ENCODE measurements at regions not wholly inside any gene's neighbourhood (a gene's known extent, or its start where the extent isn't known, plus 50 kb on each side); places are given as distances from the start of the nearest gene placed in this dataset.
"Not testable (repeated sequence)": the region's sequence is repeated elsewhere in the genome, so short reads cannot be mapped to it uniquely, and the experiment has no call there.

- no peak for DNase-seq
Measured at GRCh38 chr1:58941471-58942289, 157.8 kb upstream of the JUN start.

GRCh38 chr1:58942759-58943191 lies 158.9 kb upstream of the JUN start:
- DNase-seq: no peak

GRCh38 chr1:58943776-58944175 lies 159.9 kb upstream of the JUN start:
- DNase-seq: no peak

GRCh38 chr1:58944439-58944838 lies 160.6 kb upstream of the JUN start:
- no peak for DNase-seq

GRCh38 chr1:58946390-58946789 lies 162.5 kb upstream of the JUN start:
- no peak for DNase-seq

GRCh38 chr1:58948671-58949070 lies 164.8 kb upstream of the JUN start:
- DNase-seq: no peak

GRCh38 chr1:58949551-58950220 lies 165.8 kb upstream of the JUN start:
- DNase-seq: no peak

GRCh38 chr1:58950897-58951296 lies 167.1 kb upstream of the JUN start:
- DNase-seq: no peak

- not testable (repeated sequence) for DNase-seq
Measured at GRCh38 chr1:58953951-58954350, 170.1 kb upstream of the JUN start.

GRCh38 chr1:58963287-58963686 lies 179.4 kb upstream of the JUN start:
- not testable (repeated sequence) for DNase-seq

- DNase-seq: no peak
Measured at GRCh38 chr1:58964428-58964827, 180.6 kb upstream of the JUN start.

GRCh38 chr1:58964880-58965279 lies 181.0 kb upstream of the JUN start:
- DNase-seq: no peak

- no peak for DNase-seq
Measured at GRCh38 chr1:58966103-58966916, 182.5 kb upstream of the JUN start.

- DNase-seq: no peak
Measured at GRCh38 chr1:58966917-58967740, 183.3 kb upstream of the JUN start.

- peak; percentile 60 for DNase-seq
Measured at GRCh38 chr1:58968360-58968952, 184.6 kb upstream of the JUN start.

- DNase-seq: not testable (repeated sequence)
Measured at GRCh38 chr1:58969176-58969575, 185.3 kb upstream of the JUN start.

- DNase-seq: peak; percentile 54
Measured at GRCh38 chr1:58971629-58972140, 187.8 kb upstream of the JUN start.

- DNase-seq: no peak
Measured at GRCh38 chr1:58975888-58976287, 192.0 kb upstream of the JUN start.

GRCh38 chr1:58976294-58976693 lies 192.4 kb upstream of the JUN start:
- DNase-seq: peak; percentile 12

GRCh38 chr1:58977598-58977997 lies 193.8 kb upstream of the JUN start:
- DNase-seq: no peak

GRCh38 chr1:58978096-58978495 lies 194.2 kb upstream of the JUN start:
- no peak for DNase-seq

- peak; percentile 23 for DNase-seq
Measured at GRCh38 chr1:58979086-58979485, 195.2 kb upstream of the JUN start.

Measured in islet precursor cell (in vitro differentiated cells).